HL-60/S4 treated with retinoic acid at 250 ng/mL for 4 days and 3 days (cell line): ENCODE measurements at regions not wholly inside any gene's neighbourhood (a gene's known extent, or its start where the extent isn't known, plus 50 kb on each side); places are given as distances from the start of the nearest gene placed in this dataset.
"Not testable (repeated sequence)": the region's sequence is repeated elsewhere in the genome, so short reads cannot be mapped to it uniquely, and the experiment has no call there.

Source experiments
- in situ Hi-C: fragments of 300-500 bp; cut with MboI; formaldehyde crosslinking; loops from 2 replicates; pipeline ENCODE4 v1.7.0; 2022; ENCODE audit warnings: low sequenced_read_pairs

DNA sequence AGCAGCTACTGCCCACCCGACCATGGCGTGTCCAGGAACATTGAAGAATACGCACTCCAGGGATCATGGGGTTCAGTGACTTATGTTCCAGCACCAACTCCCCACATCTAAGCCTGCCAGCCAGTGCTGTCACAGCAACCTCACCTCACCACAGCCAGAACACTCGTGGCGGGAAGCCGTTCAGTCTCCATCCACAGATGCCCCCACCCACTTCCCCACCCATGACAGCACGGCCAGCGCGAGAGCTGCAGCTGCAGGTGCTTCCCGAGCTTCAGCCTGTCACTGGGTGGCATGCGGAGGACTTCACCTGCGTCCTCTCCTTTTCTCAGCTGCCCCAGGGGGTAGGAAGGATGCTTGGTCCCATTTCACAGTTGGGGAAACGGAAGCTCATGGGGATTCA, 50.3 kb downstream of the RBFOX3 start:
- in situ Hi-C loops: no loop called here

GRCh38 chr17:79559111-79559887, 51.6 kb downstream of the RBFOX3 start:
- in situ Hi-C loops: no loop called here

GRCh38 chr17:79558091-79558900, 52.6 kb downstream of the RBFOX3 start:
- in situ Hi-C loops: no loop called here

DNA sequence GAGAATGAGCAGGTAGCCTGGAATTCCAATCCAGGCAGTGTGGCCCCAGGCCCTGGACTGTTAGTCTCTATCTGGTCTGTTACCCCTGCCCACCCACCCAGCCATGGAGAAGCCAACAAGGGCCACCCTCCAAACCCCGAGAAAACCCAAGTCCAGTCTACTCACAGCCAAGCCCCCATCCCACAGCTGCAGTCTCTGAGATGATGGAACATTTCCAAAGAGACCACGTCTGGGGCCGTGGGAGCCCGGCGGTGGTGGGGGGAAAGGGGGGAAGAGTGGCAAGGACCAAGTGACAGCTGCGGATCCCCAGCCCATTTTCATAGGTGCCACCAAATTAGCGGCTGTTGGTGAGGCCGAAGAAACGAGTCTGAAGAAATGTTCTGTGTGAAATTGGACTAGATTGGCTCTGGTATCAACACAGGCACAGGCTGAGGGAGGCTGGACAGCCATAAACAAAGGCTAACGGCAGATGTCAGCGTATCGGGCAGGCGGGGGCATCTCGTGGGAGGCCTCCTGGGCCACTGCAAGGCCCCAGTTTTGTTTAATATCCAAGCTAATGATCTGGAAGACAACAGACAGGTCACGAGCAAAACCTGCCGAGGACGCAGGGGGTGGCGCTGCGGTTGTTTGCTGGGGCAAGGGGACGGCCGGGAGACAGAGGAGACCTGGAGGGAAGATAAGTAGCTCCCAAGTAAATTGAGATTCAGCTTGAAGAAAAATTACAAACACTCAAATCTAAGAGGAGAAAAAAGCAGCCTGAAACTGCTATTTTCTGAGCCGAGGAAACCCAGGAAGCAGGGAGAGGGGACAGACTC, 53.4 kb downstream of the RBFOX3 start:
- in situ Hi-C loops: no loop called here

DNA sequence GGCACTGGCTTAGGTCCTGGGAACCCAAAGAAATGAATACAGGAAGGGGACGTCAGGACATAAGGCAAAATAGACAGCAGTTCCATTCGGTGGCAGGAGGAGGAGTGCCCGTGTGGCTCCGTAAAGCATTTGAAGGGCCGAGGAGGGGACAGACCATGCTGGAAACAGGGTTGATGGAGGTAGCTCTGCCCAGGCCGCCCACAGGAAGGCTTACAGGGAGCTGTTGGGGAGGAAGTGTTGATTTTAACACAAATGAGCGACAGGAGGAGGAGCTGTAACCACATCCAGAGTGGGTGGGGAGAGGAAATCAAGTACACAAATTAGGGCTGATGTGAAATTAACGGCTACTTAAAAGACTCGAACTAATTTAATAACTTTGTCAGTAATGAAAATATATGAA, 54.6 kb downstream of the RBFOX3 start:
- in situ Hi-C loops: no loop called here

DNA sequence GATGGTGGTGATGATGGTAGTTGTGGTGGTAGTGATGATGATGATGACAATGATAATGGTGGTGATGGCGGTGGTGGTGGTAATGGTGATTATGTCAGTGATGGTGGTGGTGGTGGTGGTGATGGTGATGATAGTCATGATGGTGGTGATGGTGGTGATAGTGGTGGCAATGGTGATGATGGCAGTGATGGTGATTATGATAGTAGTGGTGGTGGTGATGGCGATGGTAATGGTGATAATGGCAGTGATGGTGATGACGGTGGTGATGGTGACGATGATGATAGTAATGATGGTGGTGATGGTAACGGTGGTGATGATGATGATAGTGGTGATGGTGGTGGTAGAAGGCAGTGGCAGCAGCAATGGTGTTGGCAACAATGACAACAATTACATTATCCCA, 55.3 kb downstream of the RBFOX3 start:
- in situ Hi-C loops: no loop called here

- in situ Hi-C loops: not testable (repeated sequence)
Observed at GRCh38 chr17:79554346-79554745, 56.5 kb downstream of the RBFOX3 start.

DNA sequence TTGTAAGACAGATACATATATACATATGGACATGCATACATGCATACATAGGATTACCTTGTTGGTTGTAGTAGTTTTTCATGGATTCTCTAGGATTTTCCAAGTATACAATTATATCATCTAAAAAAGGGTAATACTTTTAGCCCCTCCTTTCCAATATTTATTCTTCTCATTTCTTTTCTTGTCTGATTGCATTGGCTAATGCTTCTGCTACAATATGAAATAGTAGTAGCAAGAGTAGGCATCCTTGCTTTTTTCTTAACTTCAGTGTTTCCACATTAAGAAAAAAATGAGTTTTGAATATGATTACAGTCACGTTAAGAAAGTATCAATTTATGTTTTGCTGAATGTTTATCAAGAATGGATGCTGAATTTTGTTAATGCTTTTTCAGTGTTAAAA, 58.0 kb downstream of the RBFOX3 start:
- in situ Hi-C loops: no loop called here

DNA sequence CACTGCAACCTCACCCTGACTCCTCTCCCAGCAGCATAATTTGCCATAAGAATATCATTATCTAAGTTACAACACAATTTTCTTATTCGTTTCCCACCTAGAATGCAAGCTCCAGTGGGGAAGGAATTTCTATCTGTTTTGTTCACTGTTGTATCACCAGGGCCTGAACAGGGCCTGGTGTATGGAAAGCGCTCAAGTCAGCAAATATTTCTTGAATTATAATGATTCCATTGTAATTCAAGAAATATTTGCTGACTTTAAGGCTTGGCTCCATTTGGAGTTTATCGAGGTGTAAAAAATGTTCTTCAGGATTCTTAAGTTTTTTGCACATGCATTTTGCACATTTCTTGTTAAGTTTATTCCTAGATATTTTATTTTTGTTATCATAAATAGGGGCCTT, 58.4 kb downstream of the RBFOX3 start:
- in situ Hi-C loops: no loop called here

GRCh38 chr17:79549141-79549915, 61.5 kb downstream of the RBFOX3 start:
- in situ Hi-C loops: no loop called here

GRCh38 chr17:79548116-79548515, 62.7 kb downstream of the RBFOX3 start:
- in situ Hi-C loops: no loop called here

GRCh38 chr17:79547586-79547985, 63.3 kb downstream of the RBFOX3 start:
- in situ Hi-C loops: no loop called here

DNA sequence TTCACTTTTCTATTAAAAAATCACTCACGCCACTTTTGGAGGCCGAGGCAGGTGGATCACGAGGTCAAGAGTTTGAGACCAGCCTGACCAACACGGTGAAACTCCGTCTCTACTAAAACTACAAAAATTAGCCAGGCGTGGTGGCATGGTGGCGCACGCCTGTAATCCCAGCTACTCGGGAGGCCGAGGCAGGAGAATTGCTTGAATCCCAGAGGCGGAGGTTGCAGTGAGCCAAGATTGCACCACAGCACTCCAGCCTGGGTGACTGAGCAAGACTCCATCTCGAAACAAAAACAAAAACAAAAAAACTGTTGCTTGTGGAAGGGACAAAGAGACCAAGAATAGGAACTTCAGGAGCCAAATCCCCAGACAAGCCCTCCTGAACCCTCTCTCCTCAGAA, 63.7 kb downstream of the RBFOX3 start:
- in situ Hi-C loops: not testable (repeated sequence)

GRCh38 chr17:79546386-79546785, 64.5 kb downstream of the RBFOX3 start:
- in situ Hi-C loops: no loop called here

DNA sequence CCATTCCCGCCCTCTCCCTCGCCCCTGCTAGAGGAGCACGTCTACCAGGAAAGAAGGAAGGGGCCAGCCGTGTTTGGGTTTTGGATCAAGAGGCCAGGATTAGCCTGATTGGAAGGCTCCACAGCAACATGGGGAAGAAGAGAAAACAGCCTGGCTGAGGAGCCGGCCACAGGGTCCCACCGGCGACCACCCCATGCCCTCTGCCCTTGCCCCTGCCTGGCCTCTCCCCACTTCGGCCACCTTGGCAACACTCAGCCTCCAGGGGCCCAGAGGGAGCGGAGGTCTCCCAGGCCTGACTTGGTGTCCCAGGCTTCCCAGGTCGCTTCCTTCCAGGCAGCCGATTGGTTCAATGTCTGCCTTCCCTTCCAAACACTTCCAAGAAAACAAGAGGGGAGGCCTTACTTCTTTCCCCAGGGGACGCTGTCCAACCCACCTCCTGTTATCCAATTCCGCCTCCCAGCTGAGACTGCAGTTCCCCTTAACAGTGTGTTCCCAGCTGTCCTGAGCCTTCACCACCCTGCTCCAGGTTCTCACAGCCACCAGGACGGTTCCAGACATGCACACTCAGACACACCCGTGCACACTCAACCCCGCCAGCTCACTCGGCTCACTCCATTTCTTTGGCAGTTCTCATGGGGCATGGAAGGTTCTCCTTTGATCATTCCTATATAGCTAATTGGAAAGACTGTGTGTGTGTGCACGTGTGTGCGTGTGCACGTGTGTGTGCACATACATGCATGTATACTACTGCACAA, 65.4 kb downstream of the RBFOX3 start:
- in situ Hi-C loops: no loop called here

GRCh38 chr17:79544142-79544914, 66.5 kb downstream of the RBFOX3 start:
- in situ Hi-C loops: no loop called here

DNA sequence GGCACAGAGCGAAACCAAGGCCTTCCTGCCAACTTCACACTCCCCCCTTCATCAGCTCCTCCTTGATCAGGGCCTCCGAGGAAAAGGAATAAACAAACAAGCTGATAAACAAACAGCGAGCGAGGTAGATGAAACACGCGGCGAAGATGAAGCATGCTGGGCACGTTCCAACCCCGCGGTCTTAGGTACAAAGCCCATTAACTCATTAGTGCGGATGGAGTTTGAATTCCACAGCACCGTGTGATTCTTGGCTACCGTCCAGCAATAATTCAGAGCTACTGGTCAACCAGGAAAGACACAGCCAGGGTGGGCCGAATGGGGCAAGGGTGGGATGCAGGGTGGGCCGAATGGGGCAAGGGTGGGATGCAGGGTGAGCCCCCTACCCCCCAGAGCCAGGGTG, 67.3 kb downstream of the RBFOX3 start:
- in situ Hi-C loops: no loop called here

- in situ Hi-C loops: no loop called here
Observed at GRCh38 chr17:79542718-79543117, 68.1 kb downstream of the RBFOX3 start.
